Dermis microvascular lymphatic vessel endothelial cell (primary cell): ENCODE measurements at regions not wholly inside any gene's neighbourhood (a gene's known extent, or its start where the extent isn't known, plus 50 kb on each side); places are given as distances from the start of the nearest gene placed in this dataset.
"Not testable (repeated sequence)": the region's sequence is repeated elsewhere in the genome, so short reads cannot be mapped to it uniquely, and the experiment has no call there.

Source experiments
- DNase-seq, 2 donors: peaks; one replicate each; pipeline versions ENCODE4 v3.0.0 to v3.0.0-alpha.2; 2010; ENCODE audit warnings: low read depth in 2 of 2

DNA sequence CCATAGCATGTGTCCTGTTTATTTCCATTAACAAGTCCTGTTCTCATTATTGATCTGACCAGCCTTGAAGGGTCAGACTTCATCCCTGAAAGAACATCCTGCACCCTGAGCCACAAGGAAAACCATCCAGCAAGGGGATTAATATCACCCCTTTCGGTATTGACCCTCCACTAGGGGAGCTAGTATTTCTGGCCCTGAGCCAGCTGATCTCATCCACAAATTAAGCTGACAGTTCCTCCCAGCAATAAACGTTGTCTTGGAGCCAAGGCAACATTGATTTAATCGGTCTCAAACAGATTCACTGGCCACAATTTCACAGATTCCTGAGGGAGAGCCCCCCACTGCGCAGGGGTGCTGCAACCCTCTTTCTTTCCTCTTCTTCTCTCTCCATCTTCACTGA, 353.1 kb upstream of the FANCL start:
- DNase-seq, result peak in 1 of 2 donors; percentile 12

- DNase-seq, result not testable (repeated sequence)
Observed at GRCh38 chr2:58586178-58586577, 345.1 kb upstream of the FANCL start.

DNA sequence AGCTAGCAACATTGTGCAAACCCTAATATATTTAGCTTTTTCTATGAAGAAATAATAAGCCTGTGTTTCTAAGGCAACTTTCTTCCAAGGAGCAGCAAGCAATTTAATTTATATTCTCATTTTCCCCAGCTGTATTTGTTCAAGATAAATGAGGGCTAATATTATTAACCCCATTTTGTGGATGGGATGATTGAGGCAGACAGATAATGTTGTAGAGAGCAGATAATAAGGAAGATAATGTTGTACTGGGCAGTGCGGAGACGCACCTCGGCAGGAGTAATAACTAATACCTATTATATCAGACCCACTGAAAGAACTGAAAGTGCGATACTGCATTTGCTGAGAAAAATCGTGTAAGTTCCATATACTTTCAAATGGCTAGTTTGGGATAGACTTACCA, 344.1 kb upstream of the FANCL start:
- no peak for DNase-seq

DNA sequence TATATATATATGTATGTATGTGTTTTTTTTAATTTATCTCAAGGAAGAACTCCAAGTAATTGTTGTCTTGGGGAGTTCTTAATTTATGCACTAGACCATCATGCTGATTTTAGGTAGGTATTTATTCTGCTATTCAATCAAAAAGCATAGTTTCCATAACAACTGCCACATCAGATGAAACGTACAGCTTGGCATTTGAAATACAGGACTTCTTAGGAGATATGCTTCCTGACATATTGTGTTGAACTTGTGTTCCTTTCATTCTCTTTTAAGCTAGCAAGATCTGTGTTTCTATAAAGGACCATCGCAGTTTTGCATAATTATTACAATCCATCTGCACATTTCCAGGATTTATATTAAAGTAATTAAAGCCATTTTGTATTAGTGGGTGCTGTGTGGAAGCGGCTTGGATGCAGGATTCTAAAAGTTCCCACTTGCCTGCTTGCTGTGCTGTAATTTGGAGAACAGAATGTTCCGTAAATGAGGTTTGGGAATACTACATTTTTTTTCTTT, 343.5 kb upstream of the FANCL start:
- DNase-seq, result no peak

GRCh38 chr2:58578276-58578675, 337.2 kb upstream of the FANCL start:
- no peak for DNase-seq

DNA sequence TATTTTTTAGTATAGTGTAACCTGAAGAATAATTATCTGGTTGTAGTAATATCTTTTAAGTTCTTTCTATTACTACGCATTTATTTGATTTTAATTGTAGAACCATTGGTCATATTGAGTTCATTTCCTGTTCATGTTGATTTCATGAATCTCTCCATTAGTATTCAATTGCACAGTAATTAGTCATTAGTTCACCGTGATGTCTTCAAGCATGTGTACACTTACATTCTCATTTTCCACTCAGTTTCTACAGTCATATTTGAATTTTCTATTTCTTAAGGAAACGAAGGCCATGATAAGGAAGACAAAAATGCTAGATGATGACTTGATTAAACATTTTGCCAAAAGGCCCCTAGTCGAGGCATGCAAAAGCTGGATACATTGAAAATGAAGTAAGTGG, 333.7 kb upstream of the FANCL start:
- no peak for DNase-seq

DNA sequence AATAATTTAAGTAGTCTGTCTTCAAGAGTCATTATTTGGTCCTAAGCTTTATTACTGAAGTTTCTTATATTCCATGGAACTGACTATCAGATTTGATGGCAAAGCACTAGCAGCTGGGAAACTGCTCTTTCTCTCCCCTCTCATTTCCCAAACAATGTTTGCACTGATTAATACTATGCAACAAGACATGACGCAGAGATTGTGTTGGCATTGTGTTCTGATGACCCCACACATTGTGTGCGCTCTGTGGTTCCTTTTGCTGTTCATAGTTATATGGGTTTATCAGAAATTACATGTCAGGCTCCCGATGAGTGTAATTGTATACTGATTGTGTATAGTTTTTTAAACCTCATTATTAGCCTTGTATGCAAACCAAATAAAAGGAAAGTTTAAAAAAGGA, 331.6 kb upstream of the FANCL start:
- no peak for DNase-seq

DNA sequence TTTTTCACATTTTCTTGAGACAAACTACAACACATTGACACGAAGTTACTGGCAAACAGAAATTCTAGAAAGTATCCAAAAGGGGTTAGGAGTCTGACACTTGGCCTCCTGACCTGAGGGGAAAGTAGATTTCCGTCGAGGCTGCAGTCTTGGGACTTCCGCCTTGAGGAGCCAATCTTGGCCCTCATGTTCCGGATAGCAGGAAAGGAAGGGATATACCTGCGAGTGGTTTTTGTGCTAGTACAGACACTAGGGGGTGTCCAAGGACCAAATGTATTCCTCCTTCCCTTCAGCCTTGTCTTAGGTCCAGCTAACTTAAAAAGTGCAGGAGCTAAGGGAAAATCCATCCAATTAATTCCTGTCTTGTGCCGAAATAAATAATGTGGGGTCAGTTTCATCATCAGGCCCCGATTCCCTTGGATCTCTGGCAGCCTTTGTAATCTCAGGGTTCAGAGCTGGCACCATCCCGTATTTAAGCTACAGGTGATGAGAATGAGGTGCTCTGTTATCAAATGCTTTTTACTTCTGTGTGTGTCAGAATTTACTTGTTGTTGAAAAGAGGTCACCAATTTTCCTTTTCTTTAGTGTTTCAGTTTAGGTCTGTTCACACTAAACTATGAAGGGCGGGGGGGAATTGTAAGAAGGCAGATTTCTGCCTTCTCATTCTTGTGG, 330.2 kb upstream of the FANCL start:
- peak; percentile 35 to 73 for DNase-seq

DNA sequence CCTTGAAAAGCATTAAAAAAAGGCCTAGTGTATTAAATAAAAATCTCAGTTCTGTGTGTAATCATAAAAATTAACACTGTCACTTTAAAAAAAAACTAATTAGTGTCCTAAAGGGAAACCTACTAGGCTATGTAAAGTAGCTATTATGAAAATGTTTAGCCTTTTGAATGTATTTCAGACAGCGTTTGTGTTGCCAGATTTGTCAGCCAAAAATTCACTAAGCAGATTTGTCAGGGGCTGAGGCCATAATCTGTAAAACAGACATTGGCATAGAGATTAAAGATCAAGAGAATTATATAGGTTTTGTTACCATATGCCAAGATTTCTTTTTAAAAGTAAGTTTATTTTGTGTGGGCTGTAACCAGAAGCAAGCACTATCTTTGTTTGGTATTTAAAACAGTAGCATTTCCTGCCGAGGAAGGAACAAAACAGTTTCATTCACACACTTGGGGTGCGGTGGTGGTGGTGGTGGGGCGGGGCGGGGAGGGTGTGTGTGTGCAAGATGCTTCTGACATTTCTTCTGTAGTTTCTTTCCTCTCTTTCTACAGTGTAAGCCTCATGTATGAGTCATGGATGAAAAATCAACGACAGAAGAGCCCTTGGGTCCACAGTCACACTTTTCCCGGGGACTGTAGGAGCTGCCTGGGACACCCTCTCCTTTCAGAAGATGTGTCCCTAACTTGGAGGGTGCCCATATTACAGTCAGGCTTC, 328.5 kb upstream of the FANCL start:
- no peak for DNase-seq

DNA sequence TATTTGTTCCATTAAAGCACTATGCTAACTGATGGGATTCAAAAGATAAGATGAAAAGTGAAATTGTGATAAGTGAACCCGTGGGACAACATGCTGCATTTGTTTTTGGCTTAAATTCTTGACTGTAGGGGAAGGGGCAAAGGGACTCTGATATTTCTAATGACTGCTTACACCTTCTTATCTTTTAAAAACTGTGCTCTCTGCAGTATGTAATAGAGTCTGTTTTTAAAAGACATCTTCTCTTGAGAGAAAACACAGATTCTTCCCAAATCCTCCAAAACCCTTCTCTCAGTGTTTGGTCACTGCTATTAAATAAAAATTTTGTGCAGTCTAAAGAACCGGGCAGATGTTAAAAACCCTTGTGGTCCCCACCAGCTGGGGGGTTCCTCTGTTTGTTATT, 327.8 kb upstream of the FANCL start:
- no peak for DNase-seq

DNA sequence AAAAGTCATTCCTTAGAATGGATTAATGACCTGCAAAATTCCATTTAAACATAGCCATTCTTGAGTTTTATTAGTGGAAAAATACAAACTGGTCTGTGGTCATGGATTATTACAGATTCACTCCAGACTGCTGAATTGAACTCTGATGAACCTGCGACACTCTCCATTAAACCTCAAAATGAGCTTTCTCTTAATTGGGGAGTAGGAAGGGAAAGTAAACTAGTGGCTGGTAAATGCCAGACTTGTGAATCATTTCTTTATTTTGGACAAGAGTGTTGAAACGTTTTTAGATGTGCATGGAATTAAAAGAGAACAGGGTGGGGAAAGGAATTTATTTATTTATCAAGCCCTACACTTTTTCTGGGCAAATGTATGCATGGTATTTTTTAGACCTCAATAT, 321.2 kb upstream of the FANCL start:
- DNase-seq, result no peak

GRCh38 chr2:58560531-58560930, 319.4 kb upstream of the FANCL start:
- no peak for DNase-seq

- DNase-seq, result no peak
Observed at GRCh38 chr2:58558881-58559280, 317.8 kb upstream of the FANCL start.

DNA sequence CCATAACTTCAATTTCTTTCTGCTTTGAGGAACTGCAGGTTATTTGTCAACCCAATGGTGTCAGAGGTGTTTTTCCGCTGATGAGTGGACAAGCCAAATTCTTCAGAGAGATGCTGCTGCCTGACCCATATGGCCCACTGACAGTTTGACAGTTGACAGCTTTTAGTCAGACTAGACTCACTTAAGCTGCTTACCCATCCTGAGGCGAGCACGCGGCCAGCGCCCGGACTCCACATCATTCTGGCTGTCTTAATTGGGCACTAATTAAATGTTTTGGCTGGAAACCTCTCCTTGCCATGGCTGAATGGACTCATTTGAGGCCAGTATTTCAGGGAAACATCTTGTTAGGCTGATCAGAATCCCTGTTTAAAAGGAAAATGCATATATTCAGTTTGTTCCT, 316.1 kb upstream of the FANCL start:
- no peak for DNase-seq

DNA sequence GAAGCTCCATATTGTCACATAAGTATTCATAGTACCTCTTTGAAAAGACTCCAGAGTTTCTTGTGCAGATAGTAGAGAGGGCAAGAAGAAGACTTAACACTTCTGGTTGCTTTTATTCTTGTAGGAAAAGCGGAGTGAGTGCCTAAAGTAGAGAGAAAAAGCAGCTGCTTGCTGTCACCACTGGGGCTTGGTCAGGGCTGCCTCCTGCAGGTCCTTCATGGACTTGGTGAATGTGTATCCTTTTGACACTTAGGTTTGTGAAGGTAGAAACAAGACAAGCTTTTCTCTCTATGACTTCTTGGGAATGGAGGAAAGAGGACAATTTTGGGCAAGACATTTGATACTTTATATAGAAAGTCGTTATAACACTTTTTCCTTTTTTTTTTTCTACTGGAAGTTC, 312.8 kb upstream of the FANCL start:
- DNase-seq, result peak in 1 of 2 donors; percentile 2

DNA sequence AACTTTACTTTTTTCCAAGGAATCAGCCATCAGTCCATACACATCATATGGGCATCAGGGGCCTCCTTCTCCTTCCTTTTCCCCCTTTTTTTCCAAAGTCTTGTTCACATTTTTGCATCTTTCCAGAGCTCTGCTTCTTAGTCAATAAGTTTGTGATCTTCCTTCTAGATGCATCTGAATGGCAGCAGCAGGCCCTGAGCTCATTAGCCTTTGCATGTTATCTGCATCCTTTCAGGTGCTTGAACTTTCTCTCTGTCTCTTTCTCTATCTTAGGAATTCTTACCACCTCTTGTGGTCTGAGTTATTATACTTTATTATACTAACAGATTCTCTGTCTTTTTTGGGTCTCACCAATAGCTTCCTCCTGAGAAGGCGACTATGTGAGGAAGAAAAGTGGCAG, 312.4 kb upstream of the FANCL start:
- no peak for DNase-seq

- no peak for DNase-seq
Observed at GRCh38 chr2:58545300-58546280, 304.5 kb upstream of the FANCL start.

DNA sequence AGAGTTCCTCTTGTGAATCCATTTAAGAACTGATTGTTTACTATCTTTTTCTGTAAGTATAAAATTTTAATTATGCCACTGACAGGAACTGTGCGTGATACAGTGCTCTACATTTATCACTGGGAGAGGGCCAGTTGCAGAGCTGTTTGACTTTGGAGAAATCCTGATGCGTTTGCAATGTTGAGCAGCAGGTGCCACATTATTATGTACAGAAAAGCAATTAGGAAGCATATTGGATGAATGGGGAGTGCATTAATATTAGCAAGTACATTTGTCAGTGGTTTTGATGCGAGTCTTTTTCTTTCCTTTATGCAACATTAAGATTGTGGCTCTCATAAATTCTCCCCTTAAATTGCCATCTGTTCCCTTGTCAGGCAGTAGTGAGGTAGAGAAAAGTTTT, 302.3 kb upstream of the FANCL start:
- no peak for DNase-seq

GRCh38 chr2:58541511-58541910, 300.4 kb upstream of the FANCL start:
- no peak for DNase-seq

DNA sequence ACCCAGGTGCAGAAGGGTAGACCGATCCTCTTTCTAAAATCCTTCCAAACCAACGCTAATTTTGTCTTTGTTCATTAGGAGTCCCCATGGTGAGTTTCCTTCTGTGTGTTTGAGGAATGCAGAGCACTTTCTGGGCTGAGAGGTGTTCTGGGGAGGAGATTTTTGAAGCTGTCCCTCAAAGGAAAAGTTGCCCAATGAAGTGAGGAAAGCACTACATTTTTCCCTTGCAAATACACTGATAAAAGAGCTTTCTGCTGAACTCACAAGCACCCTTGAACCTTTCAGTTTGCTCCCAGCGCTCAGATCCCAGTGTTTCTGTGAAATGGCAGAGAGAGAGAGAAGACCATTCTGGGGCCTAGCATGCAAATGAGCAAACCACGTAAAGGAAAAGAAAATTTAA, 299.6 kb upstream of the FANCL start:
- DNase-seq, result no peak

DNA sequence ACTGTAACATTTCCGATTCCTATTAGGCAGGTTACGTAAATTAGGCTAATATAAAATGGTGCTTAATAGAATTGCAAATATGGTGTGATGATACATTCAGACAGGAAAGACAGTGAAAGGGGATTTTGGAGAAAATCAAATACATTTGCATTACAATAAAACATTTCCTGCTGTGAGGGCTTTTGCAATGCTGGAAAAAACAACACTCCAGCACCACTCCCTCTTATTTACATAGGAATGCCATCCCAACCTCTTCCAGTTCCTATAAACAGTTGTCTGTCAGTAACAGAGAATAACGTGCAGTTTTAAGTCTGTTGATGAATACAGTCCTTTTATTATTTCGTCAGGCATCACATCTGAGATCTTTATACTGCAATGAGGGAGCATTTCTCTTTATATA, 298.8 kb upstream of the FANCL start:
- peak; percentile 1 to 46 for DNase-seq

GRCh38 chr2:58535990-58536389, 294.9 kb upstream of the FANCL start:
- no peak for DNase-seq
